ENCODE measurements at regions not wholly inside any gene's neighbourhood (a gene's known extent, or its start where the extent isn't known, plus 50 kb on each side); places are given as distances from the start of the nearest gene placed in this dataset.

GRCh38 chr1:219755234-219755633, 142.3 kb upstream of the ZC3H11B start:
- no peak overlapping the region for H3K27ac ChIP-seq (ENCODE audit: extremely low read length, insufficient read depth, low read length)
- ATAC-seq, result no peak
- in situ Hi-C loops (cut with HindIII; ENCODE audit: extremely low pct_ligation_motif_present, low pct_unique_long_range_greater_than_20kb), result no loop called here
- ChIA-PET CTCF (ENCODE audit: low intra/inter-chr PET ratio, low total read pairs) (no interaction called here), POLR2A (no interaction called here)
- TF ChIP-seq SNRNP70 (IDR thresholded peaks at IDR 0.05; ENCODE audit: low read depth, low read length), result no peak
- no peak for TF ChIP-seq ELF4 (CRISPR knock-in tag; IDR thresholded peaks at IDR 0.05; ENCODE audit: borderline replicate concordance)
- TF ChIP-seq ISX (CRISPR knock-in tag; conservative IDR thresholded peaks at IDR 0.05), result no peak
- TF ChIP-seq ZNF224 (CRISPR knock-in tag; IDR thresholded peaks at IDR 0.05), result no peak
- TF ChIP-seq, protein P1, sequence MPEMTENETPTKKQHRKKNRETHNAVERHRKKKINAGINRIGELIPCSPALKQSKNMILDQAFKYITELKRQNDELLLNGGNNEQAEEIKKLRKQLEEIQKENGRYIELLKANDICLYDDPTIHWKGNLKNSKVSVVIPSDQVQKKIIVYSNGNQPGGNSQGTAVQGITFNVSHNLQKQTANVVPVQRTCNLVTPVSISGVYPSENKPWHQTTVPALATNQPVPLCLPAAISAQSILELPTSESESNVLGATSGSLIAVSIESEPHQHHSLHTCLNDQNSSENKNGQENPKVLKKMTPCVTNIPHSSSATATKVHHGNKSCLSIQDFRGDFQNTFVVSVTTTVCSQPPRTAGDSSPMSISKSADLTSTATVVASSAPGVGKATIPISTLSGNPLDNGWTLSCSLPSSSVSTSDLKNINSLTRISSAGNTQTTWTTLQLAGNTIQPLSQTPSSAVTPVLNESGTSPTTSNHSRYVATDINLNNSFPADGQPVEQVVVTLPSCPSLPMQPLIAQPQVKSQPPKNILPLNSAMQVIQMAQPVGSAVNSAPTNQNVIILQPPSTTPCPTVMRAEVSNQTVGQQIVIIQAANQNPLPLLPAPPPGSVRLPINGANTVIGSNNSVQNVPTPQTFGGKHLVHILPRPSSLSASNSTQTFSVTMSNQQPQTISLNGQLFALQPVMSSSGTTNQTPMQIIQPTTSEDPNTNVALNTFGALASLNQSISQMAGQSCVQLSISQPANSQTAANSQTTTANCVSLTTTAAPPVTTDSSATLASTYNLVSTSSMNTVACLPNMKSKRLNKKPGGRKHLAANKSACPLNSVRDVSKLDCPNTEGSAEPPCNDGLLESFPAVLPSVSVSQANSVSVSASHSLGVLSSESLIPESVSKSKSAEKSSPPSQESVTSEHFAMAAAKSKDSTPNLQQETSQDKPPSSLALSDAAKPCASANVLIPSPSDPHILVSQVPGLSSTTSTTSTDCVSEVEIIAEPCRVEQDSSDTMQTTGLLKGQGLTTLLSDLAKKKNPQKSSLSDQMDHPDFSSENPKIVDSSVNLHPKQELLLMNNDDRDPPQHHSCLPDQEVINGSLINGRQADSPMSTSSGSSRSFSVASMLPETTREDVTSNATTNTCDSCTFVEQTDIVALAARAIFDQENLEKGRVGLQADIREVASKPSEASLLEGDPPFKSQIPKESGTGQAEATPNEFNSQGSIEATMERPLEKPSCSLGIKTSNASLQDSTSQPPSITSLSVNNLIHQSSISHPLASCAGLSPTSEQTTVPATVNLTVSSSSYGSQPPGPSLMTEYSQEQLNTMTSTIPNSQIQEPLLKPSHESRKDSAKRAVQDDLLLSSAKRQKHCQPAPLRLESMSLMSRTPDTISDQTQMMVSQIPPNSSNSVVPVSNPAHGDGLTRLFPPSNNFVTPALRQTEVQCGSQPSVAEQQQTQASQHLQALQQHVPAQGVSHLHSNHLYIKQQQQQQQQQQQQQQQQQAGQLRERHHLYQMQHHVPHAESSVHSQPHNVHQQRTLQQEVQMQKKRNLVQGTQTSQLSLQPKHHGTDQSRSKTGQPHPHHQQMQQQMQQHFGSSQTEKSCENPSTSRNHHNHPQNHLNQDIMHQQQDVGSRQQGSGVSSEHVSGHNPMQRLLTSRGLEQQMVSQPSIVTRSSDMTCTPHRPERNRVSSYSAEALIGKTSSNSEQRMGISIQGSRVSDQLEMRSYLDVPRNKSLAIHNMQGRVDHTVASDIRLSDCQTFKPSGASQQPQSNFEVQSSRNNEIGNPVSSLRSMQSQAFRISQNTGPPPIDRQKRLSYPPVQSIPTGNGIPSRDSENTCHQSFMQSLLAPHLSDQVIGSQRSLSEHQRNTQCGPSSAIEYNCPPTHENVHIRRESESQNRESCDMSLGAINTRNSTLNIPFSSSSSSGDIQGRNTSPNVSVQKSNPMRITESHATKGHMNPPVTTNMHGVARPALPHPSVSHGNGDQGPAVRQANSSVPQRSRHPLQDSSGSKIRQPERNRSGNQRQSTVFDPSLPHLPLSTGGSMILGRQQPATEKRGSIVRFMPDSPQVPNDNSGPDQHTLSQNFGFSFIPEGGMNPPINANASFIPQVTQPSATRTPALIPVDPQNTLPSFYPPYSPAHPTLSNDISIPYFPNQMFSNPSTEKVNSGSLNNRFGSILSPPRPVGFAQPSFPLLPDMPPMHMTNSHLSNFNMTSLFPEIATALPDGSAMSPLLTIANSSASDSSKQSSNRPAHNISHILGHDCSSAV (CRISPR knock-in tag; IDR thresholded peaks at IDR 0.05; ENCODE audit: borderline replicate concordance), result no peak
- no peak for TF ChIP-seq TP53 (CRISPR knock-in tag; conservative IDR thresholded peaks at IDR 0.05)
- TF ChIP-seq MYPOP (CRISPR knock-in tag; IDR thresholded peaks at IDR 0.05), result no peak
- no peak overlapping the region for H3K4me3 ChIP-seq (replicated peaks in 1 of 3; ENCODE audit: insufficient read depth in 1 of 3, low read depth in 2 of 3, low read length in 3 of 3)
- H3K9me3 ChIP-seq (ENCODE audit: low read length), result no peaks in the 10 kb centered on the region
- no peak overlapping the region for H3K9ac ChIP-seq (ENCODE audit: insufficient read depth, low read depth, low read length)
- no peak for FAIRE-seq
- H2AFZ ChIP-seq (ENCODE audit: low read length), result no peak overlapping the region
- intact Hi-C loops (cut with micrococcal nuclease; ENCODE audit: unreplicated experiment), result no loop called here
- DNase-seq (ENCODE audit: low spot score), result no peak
- H3K79me2 ChIP-seq (ENCODE audit: insufficient read depth, low read length), result no peaks in the 10 kb centered on the region
- H4K20me1 ChIP-seq (ENCODE audit: insufficient read depth, low read length), result no peaks in the 10 kb centered on the region
- H3K36me3 ChIP-seq (replicated peaks in 1 of 2; ENCODE audit: control insufficient read depth in 1 of 2, insufficient read depth in 2 of 2, low read length in 2 of 2), result no peaks in the 10 kb centered on the region
- WGBS (ENCODE audit: low lambda C conversion rate), result 28% methylated on average over 3 of the region's 3 CpGs
- no TSS peak for BruUV-seq (replicated peaks)
- no peaks in the 10 kb centered on the region for H3K4me1 ChIP-seq (ENCODE audit: insufficient read depth, low read length)
- H3K27me3 ChIP-seq (ENCODE audit: control insufficient read depth in 1 of 2, insufficient read depth in 2 of 2, low read length in 2 of 2), result no peaks in the 10 kb centered on the region
- H3K4me2 ChIP-seq (ENCODE audit: low read depth, low read length), result no peak overlapping the region

All from HepG2 (cell line).